ENCODE measurements at regions not wholly inside any gene's neighbourhood (a gene's known extent, or its start where the extent isn't known, plus 50 kb on each side); places are given as distances from the start of the nearest gene placed in this dataset.
"Not testable (repeated sequence)": the region's sequence is repeated elsewhere in the genome, so short reads cannot be mapped to it uniquely, and the experiment has no call there.

DNA sequence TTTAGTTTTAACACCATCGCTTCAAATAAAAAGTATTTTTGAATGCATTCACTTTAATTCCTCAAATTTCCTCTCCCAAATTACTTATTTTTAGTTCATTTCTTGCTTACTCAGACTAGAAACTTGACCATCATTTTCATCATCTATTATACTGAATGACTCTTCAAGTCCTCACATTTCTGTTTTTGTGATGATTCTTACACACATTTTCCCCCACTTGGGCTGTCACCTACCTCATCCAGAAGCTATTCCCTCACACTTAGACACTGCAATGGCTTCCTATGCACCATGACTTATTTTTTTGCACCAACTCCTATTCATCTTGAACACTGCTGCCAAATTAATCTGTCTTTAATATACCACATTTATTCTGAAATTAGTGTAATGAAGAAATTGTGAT lies 239.6 kb upstream of the DUSP10 start:
- Histone ChIP-seq H3K4me3 (ENCODE audit: low read length, poor library complexity, severe bottlenecking) (no peak overlapping the region), H3K4me1 (ENCODE audit: insufficient read depth, low read length, poor library complexity, severe bottlenecking) (peaks cover 7% of the 10 kb centered on the region), H3K27me3 (ENCODE audit: insufficient read depth, low read length, poor library complexity, severe bottlenecking) (no peaks in the 10 kb centered on the region), H3K36me3 (ENCODE audit: insufficient read depth, low read length) (no peaks in the 10 kb centered on the region), H4K20me1 (ENCODE audit: insufficient read depth, low read length, poor library complexity, severe bottlenecking) (no peaks in the 10 kb centered on the region), H2AFZ (ENCODE audit: low read length) (no peak overlapping the region; the same call in 1 of the 2 replicates), H3K9ac (ENCODE audit: low read depth, low read length, poor library complexity, severe bottlenecking) (no peak overlapping the region), H3K9me3 (ENCODE audit: insufficient read depth, low read depth, low read length) (no peaks in the 10 kb centered on the region), H3F3A (ENCODE audit: low read depth) (no peaks in the 10 kb centered on the region), H3K4me2 (ENCODE audit: low read depth, low read length, poor library complexity, severe bottlenecking) (no peak overlapping the region), H3K79me2 (ENCODE audit: insufficient read depth, low read length) (no peaks in the 10 kb centered on the region), H3K9me2 (replicated peaks; ENCODE audit: low read depth, low read length) (no peaks in the 10 kb centered on the region)
- TF ChIP-seq EZH2phosphoT487 (IDR thresholded peaks at IDR 0.05; ENCODE audit: borderline replicate concordance) (no peak), CTCF (conservative IDR thresholded peaks at IDR 0.05; ENCODE audit: low read length) (no peak)

DNA sequence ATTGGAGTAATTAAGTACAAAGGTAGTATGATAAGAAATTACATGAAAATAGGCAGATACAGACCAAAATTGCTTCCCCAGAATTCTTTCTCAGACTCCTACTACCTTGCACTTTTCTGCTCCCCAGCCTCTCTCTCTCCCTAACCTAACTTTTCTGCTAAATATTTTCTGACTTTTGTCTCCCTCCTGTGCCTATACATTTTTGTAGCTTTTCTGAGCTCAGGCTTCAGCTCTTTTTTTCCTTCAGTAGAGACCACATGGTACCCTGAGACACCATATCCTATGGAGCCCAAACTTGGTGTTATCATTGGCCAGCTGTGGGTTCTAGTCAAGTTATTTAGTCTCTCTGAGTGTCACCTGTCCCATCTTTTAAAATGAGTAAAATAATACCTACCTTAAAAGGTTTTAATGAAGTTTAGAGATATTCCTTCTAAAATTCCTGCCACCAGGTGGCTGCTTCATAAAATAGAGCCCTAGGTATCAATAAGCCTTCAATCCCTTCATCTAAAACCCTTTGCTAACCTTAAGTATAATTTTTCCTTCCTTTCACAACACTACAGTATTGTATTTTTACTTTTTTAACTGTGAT lies 237.6 kb upstream of the DUSP10 start:
- no peaks in the 10 kb centered on the region for H3K79me2 ChIP-seq (ENCODE audit: insufficient read depth, low read length)
- peak overlapping the region; percentile 11; the same call in 1 of the 2 replicates for H2AFZ ChIP-seq (ENCODE audit: low read length)
- H3K9ac ChIP-seq (ENCODE audit: low read depth, low read length, poor library complexity, severe bottlenecking): no peak overlapping the region
- no peak overlapping the region for H3K4me3 ChIP-seq (ENCODE audit: low read length, poor library complexity, severe bottlenecking)
- no peaks in the 10 kb centered on the region for H4K20me1 ChIP-seq (ENCODE audit: insufficient read depth, low read length, poor library complexity, severe bottlenecking)
- H3K9me3 ChIP-seq (ENCODE audit: insufficient read depth, low read depth, low read length): no peaks in the 10 kb centered on the region
- no peak overlapping the region for H3K4me2 ChIP-seq (ENCODE audit: low read depth, low read length, poor library complexity, severe bottlenecking)
- H3K9me2 ChIP-seq (replicated peaks; ENCODE audit: low read depth, low read length): no peaks in the 10 kb centered on the region
- H3K4me1 ChIP-seq (ENCODE audit: insufficient read depth, low read length, poor library complexity, severe bottlenecking): peaks cover 7% of the 10 kb centered on the region
- no peaks in the 10 kb centered on the region for H3K36me3 ChIP-seq (ENCODE audit: insufficient read depth, low read length)
- TF ChIP-seq EZH2phosphoT487 (IDR thresholded peaks at IDR 0.05; ENCODE audit: borderline replicate concordance) (no peak), CTCF (conservative IDR thresholded peaks at IDR 0.05; ENCODE audit: low read length) (peak; percentile 65)
- H3F3A ChIP-seq (ENCODE audit: low read depth): no peaks in the 10 kb centered on the region
- H3K27me3 ChIP-seq (ENCODE audit: insufficient read depth, low read length, poor library complexity, severe bottlenecking): no peaks in the 10 kb centered on the region

- H3K27me3 ChIP-seq (ENCODE audit: insufficient read depth, low read length, poor library complexity, severe bottlenecking); H3K9me3 ChIP-seq (ENCODE audit: insufficient read depth, low read depth, low read length); H3F3A ChIP-seq (ENCODE audit: low read depth); H3K79me2 ChIP-seq (ENCODE audit: insufficient read depth, low read length); H3K36me3 ChIP-seq (ENCODE audit: insufficient read depth, low read length); H3K4me3 ChIP-seq (ENCODE audit: low read length, poor library complexity, severe bottlenecking); H3K9me2 ChIP-seq (replicated peaks; ENCODE audit: low read depth, low read length); H4K20me1 ChIP-seq (ENCODE audit: insufficient read depth, low read length, poor library complexity, severe bottlenecking); H3K4me1 ChIP-seq (ENCODE audit: insufficient read depth, low read length, poor library complexity, severe bottlenecking): not testable (repeated sequence)
- H3K9ac ChIP-seq (ENCODE audit: low read depth, low read length, poor library complexity, severe bottlenecking): peak overlapping the region; percentile 10
- peak overlapping the region; percentile 14 for H3K4me2 ChIP-seq (ENCODE audit: low read depth, low read length, poor library complexity, severe bottlenecking)
- 0 out of 2 replicates have a peak overlapping the region, but pooled peaks have one; percentile 11 for H2AFZ ChIP-seq (ENCODE audit: low read length)
These were observed 236.9 kb upstream of the DUSP10 start for GRCh38 chr1:221978631-221979334.

GRCh38 chr1:221973787-221974186 lies 231.9 kb upstream of the DUSP10 start:
- not testable (repeated sequence) for H3K9me3 ChIP-seq (ENCODE audit: insufficient read depth, low read depth, low read length); H3K4me2 ChIP-seq (ENCODE audit: low read depth, low read length, poor library complexity, severe bottlenecking); H2AFZ ChIP-seq (ENCODE audit: low read length); H3F3A ChIP-seq (ENCODE audit: low read depth); H3K4me1 ChIP-seq (ENCODE audit: insufficient read depth, low read length, poor library complexity, severe bottlenecking); H3K9me2 ChIP-seq (replicated peaks; ENCODE audit: low read depth, low read length); H3K9ac ChIP-seq (ENCODE audit: low read depth, low read length, poor library complexity, severe bottlenecking); H3K36me3 ChIP-seq (ENCODE audit: insufficient read depth, low read length); H4K20me1 ChIP-seq (ENCODE audit: insufficient read depth, low read length, poor library complexity, severe bottlenecking); H3K4me3 ChIP-seq (ENCODE audit: low read length, poor library complexity, severe bottlenecking); H3K27me3 ChIP-seq (ENCODE audit: insufficient read depth, low read length, poor library complexity, severe bottlenecking); H3K79me2 ChIP-seq (ENCODE audit: insufficient read depth, low read length)
